ENCODE measurements at regions not wholly inside any gene's neighbourhood (a gene's known extent, or its start where the extent isn't known, plus 50 kb on each side); places are given as distances from the start of the nearest gene placed in this dataset.

GRCh38 chr12:97181571-97182265 is 274.7 kb downstream of the NEDD1 start:
- no peak overlapping the region for H3K27ac ChIP-seq (ENCODE audit: low read depth, low read length, poor library complexity, severe bottlenecking)
- H3K36me3 ChIP-seq (ENCODE audit: insufficient read depth, low read length, poor library complexity, severe bottlenecking), result no peaks in the 10 kb centered on the region
- DNase-seq (ENCODE audit: low spot score), result no peak
- no peak for TF ChIP-seq EZH2 (IDR thresholded peaks at IDR 0.05; ENCODE audit: borderline replicate concordance, low read depth, low read length, poor library complexity, severe bottlenecking)
- TF ChIP-seq CTCF (conservative IDR thresholded peaks at IDR 0.05; ENCODE audit: low read depth, low read length), result no peak
- no peak overlapping the region for H3K4me3 ChIP-seq (ENCODE audit: low read depth, low read length, poor library complexity, severe bottlenecking)
- H3K9me3 ChIP-seq (ENCODE audit: low read depth, low read length, poor library complexity, severe bottlenecking), result no peaks in the 10 kb centered on the region
- H3K4me1 ChIP-seq (ENCODE audit: insufficient read depth, low read length, poor library complexity, severe bottlenecking), result no peaks in the 10 kb centered on the region
- POLR2A ChIA-PET (ENCODE audit: low non-redundant PET), result no interaction called here
- intact Hi-C loops (cut with micrococcal nuclease; ENCODE audit: unreplicated experiment), result no loop called here
- no TSS peak for BruUV-seq (replicated peaks)
- peaks cover 3% of the 10 kb centered on the region for H3K27me3 ChIP-seq (replicated peaks; ENCODE audit: insufficient read depth, low read depth, low read length, poor library complexity)
- CTCF ChIA-PET, result no interaction called here

GRCh38 chr12:97182769-97183168 is 275.7 kb downstream of the NEDD1 start:
- no peaks in the 10 kb centered on the region for H3K36me3 ChIP-seq (ENCODE audit: insufficient read depth, low read length, poor library complexity, severe bottlenecking)
- ChIA-PET CTCF (no interaction called here), POLR2A (ENCODE audit: low non-redundant PET) (no interaction called here)
- no peak for TF ChIP-seq CTCF (conservative IDR thresholded peaks at IDR 0.05; ENCODE audit: low read depth, low read length)
- TF ChIP-seq EZH2 (IDR thresholded peaks at IDR 0.05; ENCODE audit: borderline replicate concordance, low read depth, low read length, poor library complexity, severe bottlenecking), result no peak
- no peaks in the 10 kb centered on the region for H3K9me3 ChIP-seq (ENCODE audit: low read depth, low read length, poor library complexity, severe bottlenecking)
- no peaks in the 10 kb centered on the region for H3K4me1 ChIP-seq (ENCODE audit: insufficient read depth, low read length, poor library complexity, severe bottlenecking)
- DNase-seq (ENCODE audit: low spot score), result no peak
- H3K4me3 ChIP-seq (ENCODE audit: low read depth, low read length, poor library complexity, severe bottlenecking), result no peak overlapping the region
- intact Hi-C loops (cut with micrococcal nuclease; ENCODE audit: unreplicated experiment), result no loop called here
- H3K27me3 ChIP-seq (replicated peaks; ENCODE audit: insufficient read depth, low read depth, low read length, poor library complexity), result peaks cover 3% of the 10 kb centered on the region
- BruUV-seq (replicated peaks), result no TSS peak
- H3K27ac ChIP-seq (ENCODE audit: low read depth, low read length, poor library complexity, severe bottlenecking), result no peak overlapping the region

- ChIA-PET POLR2A (ENCODE audit: low non-redundant PET) (no interaction called here), CTCF (no interaction called here)
- no peak for DNase-seq (ENCODE audit: low spot score)
- TF ChIP-seq EZH2 (IDR thresholded peaks at IDR 0.05; ENCODE audit: borderline replicate concordance, low read depth, low read length, poor library complexity, severe bottlenecking) (no peak), CTCF (conservative IDR thresholded peaks at IDR 0.05; ENCODE audit: low read depth, low read length) (no peak)
- H3K36me3 ChIP-seq (ENCODE audit: insufficient read depth, low read length, poor library complexity, severe bottlenecking), result no peaks in the 10 kb centered on the region
- intact Hi-C loops (cut with micrococcal nuclease; ENCODE audit: unreplicated experiment), result no loop called here
- no peaks in the 10 kb centered on the region for H3K9me3 ChIP-seq (ENCODE audit: low read depth, low read length, poor library complexity, severe bottlenecking)
- no TSS peak for BruUV-seq (replicated peaks)
- no peaks in the 10 kb centered on the region for H3K4me1 ChIP-seq (ENCODE audit: insufficient read depth, low read length, poor library complexity, severe bottlenecking)
- no peak overlapping the region for H3K4me3 ChIP-seq (ENCODE audit: low read depth, low read length, poor library complexity, severe bottlenecking)
- no peak overlapping the region for H3K27ac ChIP-seq (ENCODE audit: low read depth, low read length, poor library complexity, severe bottlenecking)
- H3K27me3 ChIP-seq (replicated peaks; ENCODE audit: insufficient read depth, low read depth, low read length, poor library complexity), result peaks cover 3% of the 10 kb centered on the region
These were observed 277.2 kb downstream of the NEDD1 start for GRCh38 chr12:97184127-97184773.

Data from A673 (cell line).